ENCODE measurements at regions not wholly inside any gene's neighbourhood (a gene's known extent, or its start where the extent isn't known, plus 50 kb on each side); places are given as distances from the start of the nearest gene placed in this dataset.

DNA sequence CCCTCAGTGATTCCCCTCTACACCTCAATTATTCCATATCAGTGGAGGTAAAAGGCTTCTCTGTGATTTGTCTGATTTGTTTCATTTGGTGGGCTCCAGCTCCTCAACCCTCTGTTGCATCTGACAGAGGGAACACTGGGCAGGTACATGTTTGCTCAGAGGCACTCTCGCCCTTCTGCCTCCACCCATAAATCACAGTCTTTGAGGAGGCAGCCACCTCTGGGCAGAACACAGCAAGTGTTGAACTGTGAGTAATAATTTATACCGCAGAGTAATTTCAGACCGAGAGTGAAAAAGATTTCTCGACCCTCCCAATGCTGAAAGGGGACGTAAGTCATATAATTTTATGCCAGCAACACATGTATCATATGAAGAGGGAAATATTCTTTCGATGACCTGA is 330.1 kb upstream of the PBX1 start:
- TF ChIP-seq POLR2A (IDR thresholded peaks at IDR 0.05; ENCODE audit: low read depth, low read length) = no peak
- no peak for TF ChIP-seq TAF1 (IDR thresholded peaks at IDR 0.05; ENCODE audit: borderline replicate concordance, low read depth, low read length)
- no peak for TF ChIP-seq POLR2AphosphoS5 (IDR thresholded peaks at IDR 0.05; ENCODE audit: low read depth, low read length)

Measured in GM12892 (cell line).